ENCODE measurements at regions not wholly inside any gene's neighbourhood (a gene's known extent, or its start where the extent isn't known, plus 50 kb on each side); places are given as distances from the start of the nearest gene placed in this dataset.

- TF ChIP-seq SMC3 (IDR thresholded peaks at IDR 0.05; ENCODE audit: low read depth, low read length), result no peak
Observed at GRCh38 chr5:106127341-106127781, 1543.4 kb downstream of the EFNA5 start (continued).

- H2AFZ ChIP-seq (ENCODE audit: low read depth), result no peak overlapping the region
- H3K4me3 ChIP-seq (ENCODE audit: low read depth in 2 of 2, low read length in 1 of 2), result no peak overlapping the region; a peak in 1 of 4 replicates
- no peaks in the 10 kb centered on the region for H4K20me1 ChIP-seq (ENCODE audit: insufficient read depth)
- H3K27ac ChIP-seq (ENCODE audit: low read depth in 2 of 2, low read length in 1 of 2), result no peak overlapping the region
- no peak overlapping the region for H3K9ac ChIP-seq
- no peaks in the 10 kb centered on the region for H3K36me3 ChIP-seq (replicated peaks in 1 of 2; ENCODE audit: control insufficient read depth in 1 of 2, insufficient read depth in 2 of 2, low read length in 1 of 2)
- H3K4me2 ChIP-seq, result no peak overlapping the region
- H3K4me1 ChIP-seq (ENCODE audit: control insufficient read depth in 1 of 2, insufficient read depth in 2 of 2, low read depth in 1 of 2, low read length in 1 of 2), result no peaks in the 10 kb centered on the region
- no peaks in the 10 kb centered on the region for H3K27me3 ChIP-seq (ENCODE audit: insufficient read depth)
- CTCF ChIA-PET, result interaction anchor here (1.3 kb wide), 1 partner anchor 9 kb away, joined by 3 read pairs; no protein-coding TSS in a partner anchor
- H3K9me2 ChIP-seq, result no peaks in the 10 kb centered on the region
- H3K79me2 ChIP-seq (ENCODE audit: insufficient read depth), result no peaks in the 10 kb centered on the region
- 83% methylated on average over 7 of the region's 7 CpGs for WGBS (ENCODE audit: low lambda C conversion rate)
- POLR2A ChIA-PET, result no interaction called here
- no peaks in the 10 kb centered on the region for H3K9me3 ChIP-seq
- DNase-seq, result peak; percentile 20
- TF ChIP-seq GABPA (IDR thresholded peaks at IDR 0.05; ENCODE audit: low read depth) (no peak), RCOR1 (IDR thresholded peaks at IDR 0.05; ENCODE audit: low read length) (no peak), TCF12 (IDR thresholded peaks at IDR 0.05) (no peak), CTCF (IDR thresholded peaks at IDR 0.05) (peak; percentile 73), NRF1 (IDR thresholded peaks at IDR 0.05; ENCODE audit: low read depth, low read length) (no peak), RAD21 (IDR thresholded peaks at IDR 0.05; ENCODE audit: low read length) (peak; percentile 52), PBX3 (IDR thresholded peaks at IDR 0.05) (no peak), YY1 (IDR thresholded peaks at IDR 0.05; ENCODE audit: low read depth) (no peak), FOXJ3 (CRISPR knock-in tag; IDR thresholded peaks at IDR 0.05) (no peak), SMC3 (IDR thresholded peaks at IDR 0.05; ENCODE audit: low read depth, low read length) (peak; percentile 19; the same call in 1 of the 2 replicates), NFIC (IDR thresholded peaks at IDR 0.05; ENCODE audit: borderline replicate concordance) (no peak), FOXM1 (IDR thresholded peaks at IDR 0.05; ENCODE audit: low read depth) (no peak), TAF1 (IDR thresholded peaks at IDR 0.05; ENCODE audit: borderline replicate concordance, low read depth, low read length) (no peak), USF1 (IDR thresholded peaks at IDR 0.05; ENCODE audit: borderline replicate concordance, low read depth) (no peak), RFX5 (IDR thresholded peaks at IDR 0.05; ENCODE audit: low read length) (no peak)
- TF ChIP-seq, protein P1, sequence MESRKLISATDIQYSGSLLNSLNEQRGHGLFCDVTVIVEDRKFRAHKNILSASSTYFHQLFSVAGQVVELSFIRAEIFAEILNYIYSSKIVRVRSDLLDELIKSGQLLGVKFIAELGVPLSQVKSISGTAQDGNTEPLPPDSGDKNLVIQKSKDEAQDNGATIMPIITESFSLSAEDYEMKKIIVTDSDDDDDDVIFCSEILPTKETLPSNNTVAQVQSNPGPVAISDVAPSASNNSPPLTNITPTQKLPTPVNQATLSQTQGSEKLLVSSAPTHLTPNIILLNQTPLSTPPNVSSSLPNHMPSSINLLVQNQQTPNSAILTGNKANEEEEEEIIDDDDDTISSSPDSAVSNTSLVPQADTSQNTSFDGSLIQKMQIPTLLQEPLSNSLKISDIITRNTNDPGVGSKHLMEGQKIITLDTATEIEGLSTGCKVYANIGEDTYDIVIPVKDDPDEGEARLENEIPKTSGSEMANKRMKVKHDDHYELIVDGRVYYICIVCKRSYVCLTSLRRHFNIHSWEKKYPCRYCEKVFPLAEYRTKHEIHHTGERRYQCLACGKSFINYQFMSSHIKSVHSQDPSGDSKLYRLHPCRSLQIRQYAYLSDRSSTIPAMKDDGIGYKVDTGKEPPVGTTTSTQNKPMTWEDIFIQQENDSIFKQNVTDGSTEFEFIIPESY (IDR thresholded peaks at IDR 0.05; ENCODE audit: borderline replicate concordance, low read depth), result no peak
- TF ChIP-seq, protein P2, sequence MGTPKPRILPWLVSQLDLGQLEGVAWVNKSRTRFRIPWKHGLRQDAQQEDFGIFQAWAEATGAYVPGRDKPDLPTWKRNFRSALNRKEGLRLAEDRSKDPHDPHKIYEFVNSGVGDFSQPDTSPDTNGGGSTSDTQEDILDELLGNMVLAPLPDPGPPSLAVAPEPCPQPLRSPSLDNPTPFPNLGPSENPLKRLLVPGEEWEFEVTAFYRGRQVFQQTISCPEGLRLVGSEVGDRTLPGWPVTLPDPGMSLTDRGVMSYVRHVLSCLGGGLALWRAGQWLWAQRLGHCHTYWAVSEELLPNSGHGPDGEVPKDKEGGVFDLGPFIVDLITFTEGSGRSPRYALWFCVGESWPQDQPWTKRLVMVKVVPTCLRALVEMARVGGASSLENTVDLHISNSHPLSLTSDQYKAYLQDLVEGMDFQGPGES (IDR thresholded peaks at IDR 0.05; ENCODE audit: low read depth, low read length), result no peak
- no peaks in the 10 kb centered on the region for H3F3A ChIP-seq (replicated peaks; ENCODE audit: insufficient read depth)
Observed at GRCh38 chr5:106121972-106122605, 1548.6 kb downstream of the EFNA5 start.
